HG02870 (cell line): ENCODE measurements at regions not wholly inside any gene's neighbourhood (a gene's known extent, or its start where the extent isn't known, plus 50 kb on each side); places are given as distances from the start of the nearest gene placed in this dataset.
A peak's percentile ranks its signal among the peaks of the same experiment; 100 is the strongest.
"Not testable (repeated sequence)": the region's sequence is repeated elsewhere in the genome, so short reads cannot be mapped to it uniquely, and the experiment has no call there.

Source experiments
- ATAC-seq: cut with Tn5 transposase; IDR thresholded peaks from one replicate; pipeline ENCODE4 v1.9.1; 2021; ENCODE audit warnings: mild to moderate bottlenecking, moderate library complexity; ENCODE audit not compliant: unreplicated experiment

- no peak for ATAC-seq
Observed at GRCh38 chr9:71286146-71286545, 164.7 kb upstream of the TRPM3 start.

- ATAC-seq = peak; percentile 93
Observed at GRCh38 chr9:71285191-71285656, 163.8 kb upstream of the TRPM3 start.

GRCh38 chr9:71282116-71282515 lies 160.7 kb upstream of the TRPM3 start:
- ATAC-seq = not testable (repeated sequence)

GRCh38 chr9:71279151-71279739 lies 157.8 kb upstream of the TRPM3 start:
- no peak for ATAC-seq

GRCh38 chr9:71273613-71274012 lies 152.2 kb upstream of the TRPM3 start:
- ATAC-seq = no peak

- no peak for ATAC-seq
Observed at GRCh38 chr9:71271602-71272001, 150.2 kb upstream of the TRPM3 start.

- no peak for ATAC-seq
Observed at GRCh38 chr9:71270554-71270953, 149.1 kb upstream of the TRPM3 start.

GRCh38 chr9:71269859-71270258 lies 148.4 kb upstream of the TRPM3 start:
- ATAC-seq = peak; percentile 57

GRCh38 chr9:71268871-71269635 lies 147.6 kb upstream of the TRPM3 start:
- ATAC-seq = no peak

- no peak for ATAC-seq
Observed at GRCh38 chr9:71263451-71263850, 142.0 kb upstream of the TRPM3 start.

GRCh38 chr9:71260419-71260818 lies 139.0 kb upstream of the TRPM3 start:
- not testable (repeated sequence) for ATAC-seq

GRCh38 chr9:71254592-71255277 lies 133.3 kb upstream of the TRPM3 start:
- ATAC-seq = no peak

GRCh38 chr9:71253011-71253410 lies 131.6 kb upstream of the TRPM3 start:
- ATAC-seq = no peak

- ATAC-seq = no peak
Observed at GRCh38 chr9:71250581-71250980, 129.2 kb upstream of the TRPM3 start.

GRCh38 chr9:71249729-71250317 lies 128.4 kb upstream of the TRPM3 start:
- ATAC-seq = peak; percentile 94

GRCh38 chr9:71245651-71246050 lies 124.2 kb upstream of the TRPM3 start:
- no peak for ATAC-seq

GRCh38 chr9:71243951-71244350 lies 122.5 kb upstream of the TRPM3 start:
- ATAC-seq = no peak

GRCh38 chr9:71242081-71242480 lies 120.7 kb upstream of the TRPM3 start:
- ATAC-seq = no peak

- no peak for ATAC-seq
Observed at GRCh38 chr9:71237051-71237450, 115.6 kb upstream of the TRPM3 start.

GRCh38 chr9:71233646-71234045 lies 112.2 kb upstream of the TRPM3 start:
- ATAC-seq = no peak

GRCh38 chr9:71223953-71224538 lies 102.6 kb upstream of the TRPM3 start:
- ATAC-seq = no peak
